ENCODE measurements at regions not wholly inside any gene's neighbourhood (a gene's known extent, or its start where the extent isn't known, plus 50 kb on each side); places are given as distances from the start of the nearest gene placed in this dataset.
A peak's percentile ranks its signal among the peaks of the same experiment; 100 is the strongest.

- Histone ChIP-seq H3K4me3 (no peak overlapping the region), H3K27me3 (no peaks in the 10 kb centered on the region), H3K4me1 (ENCODE audit: low read depth) (no peaks in the 10 kb centered on the region), H3K36me3 (no peaks in the 10 kb centered on the region), H3K27ac (no peak overlapping the region), H3K9me3 (ENCODE audit: low read depth) (no peaks in the 10 kb centered on the region)
- peak in 1 of 2 donors; percentile 57 for DNase-seq (ENCODE audit: low read depth in 1 of 2, low spot score in 1 of 2)
- TF ChIP-seq, protein P1, sequence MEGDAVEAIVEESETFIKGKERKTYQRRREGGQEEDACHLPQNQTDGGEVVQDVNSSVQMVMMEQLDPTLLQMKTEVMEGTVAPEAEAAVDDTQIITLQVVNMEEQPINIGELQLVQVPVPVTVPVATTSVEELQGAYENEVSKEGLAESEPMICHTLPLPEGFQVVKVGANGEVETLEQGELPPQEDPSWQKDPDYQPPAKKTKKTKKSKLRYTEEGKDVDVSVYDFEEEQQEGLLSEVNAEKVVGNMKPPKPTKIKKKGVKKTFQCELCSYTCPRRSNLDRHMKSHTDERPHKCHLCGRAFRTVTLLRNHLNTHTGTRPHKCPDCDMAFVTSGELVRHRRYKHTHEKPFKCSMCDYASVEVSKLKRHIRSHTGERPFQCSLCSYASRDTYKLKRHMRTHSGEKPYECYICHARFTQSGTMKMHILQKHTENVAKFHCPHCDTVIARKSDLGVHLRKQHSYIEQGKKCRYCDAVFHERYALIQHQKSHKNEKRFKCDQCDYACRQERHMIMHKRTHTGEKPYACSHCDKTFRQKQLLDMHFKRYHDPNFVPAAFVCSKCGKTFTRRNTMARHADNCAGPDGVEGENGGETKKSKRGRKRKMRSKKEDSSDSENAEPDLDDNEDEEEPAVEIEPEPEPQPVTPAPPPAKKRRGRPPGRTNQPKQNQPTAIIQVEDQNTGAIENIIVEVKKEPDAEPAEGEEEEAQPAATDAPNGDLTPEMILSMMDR (IDR thresholded peaks at IDR 0.05; ENCODE audit: low read depth, low read length): no peak
Observed at GRCh38 chr2:147177071-147177857, 667.6 kb upstream of the ACVR2A start.

- Histone ChIP-seq H3K9me3 (ENCODE audit: low read depth) (no peaks in the 10 kb centered on the region), H3K4me1 (ENCODE audit: low read depth) (no peaks in the 10 kb centered on the region), H3K27me3 (no peaks in the 10 kb centered on the region), H3K27ac (no peak overlapping the region), H3K4me3 (no peak overlapping the region), H3K36me3 (no peaks in the 10 kb centered on the region)
- TF ChIP-seq, protein P1 (IDR thresholded peaks at IDR 0.05; ENCODE audit: low read depth, low read length): no peak
- DNase-seq (ENCODE audit: low read depth in 1 of 2, low spot score in 1 of 2): no peak
Observed at GRCh38 chr2:147174824-147175254, 670.0 kb upstream of the ACVR2A start.

DNA sequence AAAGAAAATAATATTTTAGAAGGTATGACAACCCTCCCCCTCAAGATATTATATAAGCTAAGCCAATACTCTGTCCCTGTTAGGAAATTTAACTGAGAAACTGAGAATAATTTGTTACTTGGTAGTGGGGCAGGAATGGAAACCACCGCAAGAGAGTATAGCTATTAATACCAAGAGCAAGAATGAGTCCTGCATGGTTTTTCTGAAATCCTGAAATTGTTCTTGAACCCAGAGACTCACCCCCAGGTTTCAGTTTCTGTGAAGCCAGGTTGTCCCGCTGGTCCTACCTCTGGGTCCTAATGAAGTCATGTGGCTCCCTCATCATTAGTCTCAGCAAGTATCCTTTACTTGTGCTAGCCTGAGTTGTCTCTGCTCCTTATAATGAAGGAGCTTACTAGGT is 671.0 kb upstream of the ACVR2A start:
- H3K36me3 ChIP-seq: no peaks in the 10 kb centered on the region
- no peak for DNase-seq (ENCODE audit: low read depth in 1 of 2, low spot score in 1 of 2)
- TF ChIP-seq, protein P1 (IDR thresholded peaks at IDR 0.05; ENCODE audit: low read depth, low read length): no peak
- H3K27me3 ChIP-seq: no peaks in the 10 kb centered on the region
- no peaks in the 10 kb centered on the region for H3K4me1 ChIP-seq (ENCODE audit: low read depth)
- H3K9me3 ChIP-seq (ENCODE audit: low read depth): no peaks in the 10 kb centered on the region
- H3K27ac ChIP-seq: no peak overlapping the region
- H3K4me3 ChIP-seq: no peak overlapping the region

DNA sequence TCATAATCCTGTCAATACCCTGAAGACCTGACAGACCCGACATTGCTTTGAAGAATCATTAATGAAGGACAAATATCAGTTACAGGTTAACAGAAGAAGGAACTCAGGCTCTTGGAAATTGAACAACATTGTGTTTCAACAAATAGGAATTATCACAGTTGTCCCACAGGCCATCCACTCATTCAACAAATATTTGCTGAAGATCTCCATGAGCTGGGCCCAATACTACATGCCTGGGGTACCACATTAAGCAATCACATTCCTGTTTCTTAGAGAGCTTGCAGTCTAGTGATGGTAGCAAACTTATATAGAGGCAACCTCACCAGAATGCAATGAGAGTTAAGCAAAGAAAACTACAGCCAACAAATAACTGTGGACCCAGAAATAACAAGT is 671.6 kb upstream of the ACVR2A start:
- H3K4me1 ChIP-seq (ENCODE audit: low read depth): no peaks in the 10 kb centered on the region
- H3K27ac ChIP-seq: no peak overlapping the region
- TF ChIP-seq, protein P1 (IDR thresholded peaks at IDR 0.05; ENCODE audit: low read depth, low read length): no peak
- no peaks in the 10 kb centered on the region for H3K36me3 ChIP-seq
- no peaks in the 10 kb centered on the region for H3K9me3 ChIP-seq (ENCODE audit: low read depth)
- no peaks in the 10 kb centered on the region for H3K27me3 ChIP-seq
- no peak overlapping the region for H3K4me3 ChIP-seq
- DNase-seq (ENCODE audit: low read depth in 1 of 2, low spot score in 1 of 2): peak in 1 of 2 donors; percentile 73

- Histone ChIP-seq H3K4me3 (no peak overlapping the region), H3K27ac (no peak overlapping the region), H3K4me1 (ENCODE audit: low read depth) (no peaks in the 10 kb centered on the region), H3K36me3 (no peaks in the 10 kb centered on the region), H3K27me3 (no peaks in the 10 kb centered on the region), H3K9me3 (ENCODE audit: low read depth) (no peaks in the 10 kb centered on the region)
- TF ChIP-seq, protein P1 (IDR thresholded peaks at IDR 0.05; ENCODE audit: low read depth, low read length): no peak
- no peak for DNase-seq (ENCODE audit: low read depth in 1 of 2, low spot score in 1 of 2)
Observed at GRCh38 chr2:147172493-147173188, 672.2 kb upstream of the ACVR2A start.
